ENCODE measurements at regions not wholly inside any gene's neighbourhood (a gene's known extent, or its start where the extent isn't known, plus 50 kb on each side); places are given as distances from the start of the nearest gene placed in this dataset.

DNA sequence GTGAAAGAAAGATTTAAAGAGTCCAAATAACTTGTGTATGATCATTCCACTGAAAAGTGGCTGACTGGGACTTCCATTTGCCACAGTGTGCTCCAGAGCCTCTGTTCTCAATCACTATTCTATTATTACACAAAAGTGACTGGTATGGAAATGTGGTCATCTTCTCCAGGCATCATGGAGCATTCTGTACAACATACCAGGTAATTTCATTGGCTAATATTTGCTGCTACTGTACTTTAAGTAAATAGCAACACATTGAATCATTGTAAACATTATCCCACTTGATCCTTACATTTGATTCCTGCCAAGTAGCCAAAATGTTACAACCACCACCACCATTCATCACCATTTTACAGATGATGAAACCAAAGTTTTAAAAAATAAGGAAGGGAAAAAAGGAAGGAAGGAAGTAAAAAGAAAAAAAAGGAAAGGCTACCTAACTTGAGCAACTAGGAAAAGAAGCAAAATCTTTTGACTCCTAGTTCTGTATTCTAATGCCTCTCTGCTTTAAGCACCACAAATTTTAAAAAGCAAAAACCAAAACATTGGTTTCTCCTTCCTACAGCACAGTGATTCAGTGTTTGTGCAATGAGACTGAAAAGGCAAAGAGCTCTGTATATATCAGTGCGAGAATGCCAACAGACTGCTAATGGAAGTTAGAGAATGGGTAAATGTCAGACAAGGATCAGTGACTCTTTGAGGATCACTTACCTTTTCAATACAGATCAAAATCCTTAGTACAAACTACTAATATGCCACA lies 361.4 kb upstream of the PTBP2 start:
- BruUV-seq (replicated peaks), result no TSS peak

More for the DNA sequence above, 361.4 kb upstream of the PTBP2 start:
- dilution Hi-C loops (cut with MboI; ENCODE audit: extremely low pct_ligation_motif_present, low sequenced_read_pairs) (no loop called here), intact Hi-C loops (cut with micrococcal nuclease) (no loop called here)
- no peaks in the 10 kb centered on the region for H4K20me1 ChIP-seq (replicated peaks; ENCODE audit: control insufficient read depth, extremely low read depth, insufficient read depth, low read length)
- no peaks in the 10 kb centered on the region for H3K27me3 ChIP-seq (ENCODE audit: control insufficient read depth in 2 of 2, insufficient read depth in 2 of 2, low read length in 2 of 2)
- H3K9me1 ChIP-seq (replicated peaks; ENCODE audit: control insufficient read depth, extremely low read depth, insufficient read depth, low read length), result no peaks in the 10 kb centered on the region
- no peak overlapping the region for H3K9ac ChIP-seq (replicated peaks; ENCODE audit: extremely low read depth, insufficient read depth, low read length)
- no peaks in the 10 kb centered on the region for H3K9me3 ChIP-seq (replicated peaks; ENCODE audit: control insufficient read depth, insufficient read depth, low read length)
- peaks cover 32% of the 10 kb centered on the region for H3K4me1 ChIP-seq (ENCODE audit: control insufficient read depth, extremely low read depth, insufficient read depth, low read length)
- H3K4me2 ChIP-seq (ENCODE audit: insufficient read depth, low read length), result no peak overlapping the region
- no peak for DNase-seq (ENCODE audit: low read depth, low spot score)
- no peaks in the 10 kb centered on the region for H3K79me2 ChIP-seq (ENCODE audit: control insufficient read depth, insufficient read depth, low read length)
- H3K4me3 ChIP-seq (replicated peaks in 1 of 3; ENCODE audit: insufficient read depth in 1 of 3, low read depth in 1 of 3, low read length in 3 of 3), result no peak overlapping the region
- no peak overlapping the region for H3K27ac ChIP-seq (ENCODE audit: insufficient read depth, low read depth, low read length)
- CTCF ChIA-PET, result interaction anchor here (1.2 kb wide), 1 partner anchor 124 kb away, joined by 3 read pairs; no protein-coding TSS in a partner anchor
- no peak for FAIRE-seq
- H3K36me3 ChIP-seq (ENCODE audit: control insufficient read depth in 2 of 2, extremely low read depth in 1 of 2, insufficient read depth in 2 of 2, low read length in 2 of 2), result no peaks in the 10 kb centered on the region
- TF ChIP-seq EZH2 (IDR thresholded peaks at IDR 0.05; ENCODE audit: borderline replicate concordance, low read depth, low read length, severe bottlenecking) (no peak), GATA2 (IDR thresholded peaks at IDR 0.05; ENCODE audit: insufficient read depth, insufficient read length, low read depth, low read length) (no peak), POLR2A (IDR thresholded peaks at IDR 0.05; ENCODE audit: low read depth, low read length) (no peak), MYC (IDR thresholded peaks at IDR 0.05; ENCODE audit: low read depth, low read length) (no peak), JUN (IDR thresholded peaks at IDR 0.05; ENCODE audit: borderline replicate concordance, insufficient read depth, insufficient read length, low read depth) (no peak), FOS (IDR thresholded peaks at IDR 0.05; ENCODE audit: borderline replicate concordance, insufficient read depth, low read length) (no peak), POLR2AphosphoS5 (IDR thresholded peaks at IDR 0.05; ENCODE audit: insufficient read depth, low read depth, low read length) (no peak), MAX (IDR thresholded peaks at IDR 0.05; ENCODE audit: insufficient read depth, insufficient read length) (no peak)
- TF ChIP-seq, protein P1, sequence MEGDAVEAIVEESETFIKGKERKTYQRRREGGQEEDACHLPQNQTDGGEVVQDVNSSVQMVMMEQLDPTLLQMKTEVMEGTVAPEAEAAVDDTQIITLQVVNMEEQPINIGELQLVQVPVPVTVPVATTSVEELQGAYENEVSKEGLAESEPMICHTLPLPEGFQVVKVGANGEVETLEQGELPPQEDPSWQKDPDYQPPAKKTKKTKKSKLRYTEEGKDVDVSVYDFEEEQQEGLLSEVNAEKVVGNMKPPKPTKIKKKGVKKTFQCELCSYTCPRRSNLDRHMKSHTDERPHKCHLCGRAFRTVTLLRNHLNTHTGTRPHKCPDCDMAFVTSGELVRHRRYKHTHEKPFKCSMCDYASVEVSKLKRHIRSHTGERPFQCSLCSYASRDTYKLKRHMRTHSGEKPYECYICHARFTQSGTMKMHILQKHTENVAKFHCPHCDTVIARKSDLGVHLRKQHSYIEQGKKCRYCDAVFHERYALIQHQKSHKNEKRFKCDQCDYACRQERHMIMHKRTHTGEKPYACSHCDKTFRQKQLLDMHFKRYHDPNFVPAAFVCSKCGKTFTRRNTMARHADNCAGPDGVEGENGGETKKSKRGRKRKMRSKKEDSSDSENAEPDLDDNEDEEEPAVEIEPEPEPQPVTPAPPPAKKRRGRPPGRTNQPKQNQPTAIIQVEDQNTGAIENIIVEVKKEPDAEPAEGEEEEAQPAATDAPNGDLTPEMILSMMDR (IDR thresholded peaks at IDR 0.05; ENCODE audit: extremely low read depth in 1 of 2, insufficient read depth in 1 of 2, low read depth in 1 of 2, low read length in 2 of 2), result no peak
- POLR2A ChIA-PET, result no interaction called here
- H2AFZ ChIP-seq (ENCODE audit: low read depth, low read length), result no peak overlapping the region

All from endothelial cell of umbilical vein (primary cell).